ENCODE measurements at regions not wholly inside any gene's neighbourhood (a gene's known extent, or its start where the extent isn't known, plus 50 kb on each side); places are given as distances from the start of the nearest gene placed in this dataset.

DNA sequence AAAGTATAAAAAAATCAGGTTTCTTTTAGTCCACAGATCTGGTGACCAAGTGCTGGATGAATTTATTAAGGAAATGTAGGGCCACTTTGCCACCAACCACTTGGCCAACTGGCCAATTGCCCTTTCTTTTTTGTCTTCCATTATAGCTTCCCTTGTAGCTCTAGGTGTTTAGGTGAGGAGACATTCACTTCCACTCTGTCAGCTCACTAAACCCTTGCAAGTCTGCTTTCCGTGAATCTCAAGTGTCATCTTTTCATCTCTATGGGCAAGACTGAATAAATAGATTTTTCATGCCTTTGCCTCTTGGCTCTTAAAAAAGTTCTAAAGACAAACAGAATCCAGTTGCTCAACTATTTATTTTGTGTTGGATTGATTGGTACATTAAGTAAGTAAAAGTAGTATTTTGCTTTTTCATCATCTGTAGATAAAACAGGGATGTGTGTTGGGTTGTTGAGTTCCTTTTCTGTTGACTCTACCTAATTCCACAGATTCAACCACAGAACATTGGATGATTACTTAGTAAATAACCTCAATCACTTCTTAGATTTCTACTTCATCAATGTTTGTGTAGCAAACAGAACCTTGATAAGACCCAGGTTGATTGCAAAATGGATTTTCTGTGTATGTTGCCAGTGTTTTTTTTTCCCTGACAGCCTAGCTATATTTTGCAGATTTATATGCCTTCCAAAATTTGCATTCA lies 68.1 kb upstream of the GRXCR1 start:
- DNase-seq (ENCODE audit: extremely low spot score, unreplicated experiment), result no peak
- H3K27ac Mint-ChIP-seq, result no peak overlapping the region
- no peaks in the 10 kb centered on the region for H3K9me3 Mint-ChIP-seq
- peaks cover 22% of the 10 kb centered on the region for H3K27me3 Mint-ChIP-seq
- H3K4me1 Mint-ChIP-seq (ENCODE audit: unreplicated experiment), result no peaks in the 10 kb centered on the region
- TF ChIP-seq, protein P1, sequence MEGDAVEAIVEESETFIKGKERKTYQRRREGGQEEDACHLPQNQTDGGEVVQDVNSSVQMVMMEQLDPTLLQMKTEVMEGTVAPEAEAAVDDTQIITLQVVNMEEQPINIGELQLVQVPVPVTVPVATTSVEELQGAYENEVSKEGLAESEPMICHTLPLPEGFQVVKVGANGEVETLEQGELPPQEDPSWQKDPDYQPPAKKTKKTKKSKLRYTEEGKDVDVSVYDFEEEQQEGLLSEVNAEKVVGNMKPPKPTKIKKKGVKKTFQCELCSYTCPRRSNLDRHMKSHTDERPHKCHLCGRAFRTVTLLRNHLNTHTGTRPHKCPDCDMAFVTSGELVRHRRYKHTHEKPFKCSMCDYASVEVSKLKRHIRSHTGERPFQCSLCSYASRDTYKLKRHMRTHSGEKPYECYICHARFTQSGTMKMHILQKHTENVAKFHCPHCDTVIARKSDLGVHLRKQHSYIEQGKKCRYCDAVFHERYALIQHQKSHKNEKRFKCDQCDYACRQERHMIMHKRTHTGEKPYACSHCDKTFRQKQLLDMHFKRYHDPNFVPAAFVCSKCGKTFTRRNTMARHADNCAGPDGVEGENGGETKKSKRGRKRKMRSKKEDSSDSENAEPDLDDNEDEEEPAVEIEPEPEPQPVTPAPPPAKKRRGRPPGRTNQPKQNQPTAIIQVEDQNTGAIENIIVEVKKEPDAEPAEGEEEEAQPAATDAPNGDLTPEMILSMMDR (conservative IDR thresholded peaks at IDR 0.05), result no peak
- H3K36me3 Mint-ChIP-seq, result no peaks in the 10 kb centered on the region
- H3K4me3 Mint-ChIP-seq, result no peak overlapping the region

DNA sequence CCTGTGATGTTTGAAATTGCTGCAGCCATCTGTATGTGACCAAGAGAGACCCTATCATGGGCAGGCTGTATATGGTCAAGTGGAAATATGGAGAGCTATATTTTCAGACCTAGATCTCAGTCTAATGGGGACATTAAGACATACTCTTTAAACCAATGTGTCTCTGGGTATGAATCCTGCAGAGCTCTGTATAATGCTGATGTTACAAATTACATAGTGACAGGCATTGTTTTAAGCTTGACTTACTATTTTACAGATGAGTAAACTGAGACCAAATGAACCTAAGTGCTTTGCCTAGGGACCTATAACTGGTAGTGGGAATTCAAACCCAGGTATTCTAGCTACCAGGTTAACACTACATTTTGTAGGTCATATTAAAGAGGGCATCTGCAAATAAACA lies 71.3 kb upstream of the GRXCR1 start:
- H3K4me1 Mint-ChIP-seq (ENCODE audit: unreplicated experiment), result no peaks in the 10 kb centered on the region
- no peaks in the 10 kb centered on the region for H3K36me3 Mint-ChIP-seq
- no peak overlapping the region for H3K27ac Mint-ChIP-seq
- no peak for DNase-seq (ENCODE audit: extremely low spot score, unreplicated experiment)
- peaks cover 30% of the 10 kb centered on the region for H3K27me3 Mint-ChIP-seq
- H3K9me3 Mint-ChIP-seq, result no peaks in the 10 kb centered on the region
- no peak overlapping the region for H3K4me3 Mint-ChIP-seq
- TF ChIP-seq, protein P1 (conservative IDR thresholded peaks at IDR 0.05), result no peak

DNA sequence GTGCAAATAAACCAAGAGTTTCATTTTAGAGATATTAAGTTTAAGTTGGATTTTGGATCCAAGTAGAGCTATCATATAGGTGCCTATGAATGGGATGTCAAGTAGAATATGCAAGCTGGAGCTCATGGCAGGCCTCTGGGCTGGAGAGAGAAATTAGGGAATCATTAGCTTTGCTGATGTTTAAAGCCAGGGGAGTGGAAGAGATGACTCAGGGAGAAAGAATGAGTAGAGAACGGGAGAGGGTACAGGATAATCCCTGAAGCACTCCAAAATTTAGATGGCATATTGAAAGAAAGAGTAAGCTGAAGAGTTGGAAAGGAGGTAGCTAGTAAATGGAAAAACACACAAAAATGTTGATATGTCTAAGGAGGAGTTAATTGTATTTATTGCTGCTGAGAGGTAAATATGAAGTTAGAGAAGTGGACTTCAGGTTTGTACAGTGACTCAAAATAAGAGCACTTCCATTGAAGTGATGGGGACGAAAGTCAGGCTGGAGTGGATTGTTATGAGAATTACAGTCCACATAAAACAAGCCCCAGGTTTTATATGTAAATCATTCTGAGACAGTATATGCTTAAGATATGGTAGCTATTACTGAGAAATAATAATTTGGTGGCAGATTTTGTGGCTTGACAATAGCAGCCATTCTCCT lies 72.5 kb upstream of the GRXCR1 start:
- peaks cover 23% of the 10 kb centered on the region for H3K27me3 Mint-ChIP-seq
- TF ChIP-seq, protein P1 (conservative IDR thresholded peaks at IDR 0.05), result no peak

DNA sequence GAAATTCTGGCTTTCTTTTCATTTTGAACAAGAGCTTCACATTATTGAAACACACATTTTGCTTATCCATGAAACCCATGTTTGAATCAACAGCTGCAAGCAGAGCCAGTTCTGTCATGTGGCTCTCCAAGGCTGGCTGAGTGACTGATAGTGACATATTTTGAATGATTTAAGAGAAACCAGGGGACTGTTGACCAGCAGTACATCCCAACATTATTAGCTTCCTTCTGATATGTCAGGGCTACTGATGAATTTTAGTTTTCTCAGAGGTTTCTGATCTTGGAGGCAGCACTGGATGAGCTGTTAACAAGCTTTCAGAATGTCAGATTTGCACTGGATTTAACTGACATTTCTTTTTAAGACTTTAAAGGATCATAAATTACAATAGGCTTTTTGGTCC lies 74.6 kb upstream of the GRXCR1 start:
- H3K4me1 Mint-ChIP-seq (ENCODE audit: unreplicated experiment), result no peaks in the 10 kb centered on the region
- H3K36me3 Mint-ChIP-seq, result no peaks in the 10 kb centered on the region

More for the DNA sequence above, 72.5 kb upstream of the GRXCR1 start:
- H3K4me1 Mint-ChIP-seq (ENCODE audit: unreplicated experiment), result no peaks in the 10 kb centered on the region
- no peaks in the 10 kb centered on the region for H3K36me3 Mint-ChIP-seq
- H3K27ac Mint-ChIP-seq, result no peak overlapping the region
- no peaks in the 10 kb centered on the region for H3K9me3 Mint-ChIP-seq
- no peak for DNase-seq (ENCODE audit: extremely low spot score, unreplicated experiment)
- H3K4me3 Mint-ChIP-seq, result no peak overlapping the region

DNA sequence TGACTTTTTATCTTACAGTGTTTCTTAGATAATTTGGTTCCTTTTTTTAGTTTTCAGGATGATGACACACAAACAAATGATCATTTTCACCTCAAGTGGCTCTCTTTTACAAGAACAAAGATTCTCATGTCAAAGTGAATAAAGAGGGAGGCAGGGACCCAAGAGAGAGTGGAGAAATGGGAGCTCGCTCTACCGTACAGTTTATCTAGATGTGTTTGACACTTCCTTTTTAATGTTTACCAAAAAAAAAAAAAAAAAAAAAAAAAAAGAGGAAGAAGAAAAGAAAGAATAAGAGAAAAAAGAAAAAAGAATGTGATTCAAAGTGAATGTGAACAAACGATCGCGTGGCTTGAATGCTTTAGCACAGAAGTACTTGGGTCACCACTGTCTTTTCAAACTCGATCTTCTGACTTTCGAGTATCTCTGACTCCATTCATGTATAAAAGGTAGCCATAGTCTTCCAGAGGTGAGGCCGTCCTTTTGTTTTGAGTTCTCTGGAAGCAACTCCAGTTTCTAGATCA lies 75.6 kb upstream of the GRXCR1 start:
- DNase-seq (ENCODE audit: extremely low spot score, unreplicated experiment), result no peak
- H3K4me1 Mint-ChIP-seq (ENCODE audit: unreplicated experiment), result no peaks in the 10 kb centered on the region
- peaks cover 19% of the 10 kb centered on the region for H3K27me3 Mint-ChIP-seq
- TF ChIP-seq, protein P1 (conservative IDR thresholded peaks at IDR 0.05), result no peak
- H3K4me3 Mint-ChIP-seq, result no peak overlapping the region
- no peaks in the 10 kb centered on the region for H3K36me3 Mint-ChIP-seq
- no peaks in the 10 kb centered on the region for H3K9me3 Mint-ChIP-seq
- no peak overlapping the region for H3K27ac Mint-ChIP-seq

More for the DNA sequence above, 74.6 kb upstream of the GRXCR1 start:
- TF ChIP-seq, protein P1 (conservative IDR thresholded peaks at IDR 0.05), result no peak
- Mint-ChIP-seq H3K27me3 (peaks cover 19% of the 10 kb centered on the region), H3K27ac (no peak overlapping the region), H3K4me3 (no peak overlapping the region), H3K9me3 (no peaks in the 10 kb centered on the region)
- DNase-seq (ENCODE audit: extremely low spot score, unreplicated experiment), result no peak

All from type B pancreatic cell (in vitro differentiated cells).